ENCODE measurements at regions not wholly inside any gene's neighbourhood (a gene's known extent, or its start where the extent isn't known, plus 50 kb on each side); places are given as distances from the start of the nearest gene placed in this dataset.
A peak's percentile ranks its signal among the peaks of the same experiment; 100 is the strongest.

GRCh38 chr4:57426779-57427395, 316.7 kb upstream of the IGFBP7 start:
- peak; percentile 75 for DNase-seq (ENCODE audit: low spot score)
- no peak overlapping the region for H3K27ac ChIP-seq
- ChIA-PET POLR2A (ENCODE audit: low non-redundant PET) (no interaction called here), CTCF (interaction anchor here (0.5 to 3.8 kb wide), 22 partner anchors 10 to 1951 kb away, joined by 3 to 27 read pairs (median 4); no protein-coding TSS in a partner anchor)
- peak; percentile 85 for TF ChIP-seq CTCF (conservative IDR thresholded peaks at IDR 0.05; ENCODE audit: low read depth)

- ChIA-PET CTCF (interaction anchor here (1.7 to 3.8 kb wide), 2 partner anchors 11 to 263 kb away, joined by 5 to 27 read pairs; no protein-coding TSS in a partner anchor), POLR2A (ENCODE audit: low non-redundant PET) (no interaction called here)
- no peak overlapping the region for H3K27ac ChIP-seq
- no peak for TF ChIP-seq CTCF (conservative IDR thresholded peaks at IDR 0.05; ENCODE audit: low read depth)
- no peak for DNase-seq (ENCODE audit: low spot score)
Measured at GRCh38 chr4:57425610-57426009, 315.4 kb upstream of the IGFBP7 start.

- H3K27ac ChIP-seq: peak overlapping the region; percentile 41; the same call in 1 of the 2 replicates
- DNase-seq (ENCODE audit: low spot score): peak; percentile 95
- no peak for TF ChIP-seq CTCF (conservative IDR thresholded peaks at IDR 0.05; ENCODE audit: low read depth)
- ChIA-PET CTCF (interaction anchor here (0.6 to 2.2 kb wide), 3 partner anchors 11 to 798 kb away, joined by 3 to 15 read pairs (median 3); no protein-coding TSS in a partner anchor), POLR2A (ENCODE audit: low non-redundant PET) (no interaction called here)
Measured at GRCh38 chr4:57424232-57424897, 314.2 kb upstream of the IGFBP7 start.

- no peak for TF ChIP-seq CTCF (conservative IDR thresholded peaks at IDR 0.05; ENCODE audit: low read depth)
- DNase-seq (ENCODE audit: low spot score): no peak
- ChIA-PET CTCF (no interaction called here), POLR2A (ENCODE audit: low non-redundant PET) (no interaction called here)
- H3K27ac ChIP-seq: no peak overlapping the region
Measured at GRCh38 chr4:57418133-57418532, 307.9 kb upstream of the IGFBP7 start.

- ChIA-PET CTCF (interaction anchor here (0.8 to 1.1 kb wide), 2 partner anchors 15 to 249 kb away, joined by 3 to 5 read pairs; no protein-coding TSS in a partner anchor), POLR2A (ENCODE audit: low non-redundant PET) (no interaction called here)
- TF ChIP-seq CTCF (conservative IDR thresholded peaks at IDR 0.05; ENCODE audit: low read depth): no peak
- DNase-seq (ENCODE audit: low spot score): no peak
- no peak overlapping the region for H3K27ac ChIP-seq
Measured at GRCh38 chr4:57412259-57413054, 302.3 kb upstream of the IGFBP7 start.

GRCh38 chr4:57410331-57411052, 300.3 kb upstream of the IGFBP7 start:
- POLR2A ChIA-PET (ENCODE audit: low non-redundant PET): no interaction called here

More at GRCh38 chr4:57410331-57411052, 300.3 kb upstream of the IGFBP7 start:
- no peak overlapping the region for H3K27ac ChIP-seq
- TF ChIP-seq CTCF (conservative IDR thresholded peaks at IDR 0.05; ENCODE audit: low read depth): no peak
- CTCF ChIA-PET: interaction anchor here (0.6 to 2.5 kb wide), 3 partner anchors 17 to 1063 kb away, joined by 3 to 12 read pairs (median 3); no protein-coding TSS in a partner anchor
- DNase-seq (ENCODE audit: low spot score): no peak

All from RWPE1 (cell line).